ENCODE measurements at regions not wholly inside any gene's neighbourhood (a gene's known extent, or its start where the extent isn't known, plus 50 kb on each side); places are given as distances from the start of the nearest gene placed in this dataset.

GRCh38 chr6:132179955-132180354 lies 221.3 kb downstream of the MOXD1 start:
- Histone ChIP-seq H3K4me3 (replicated peaks in 1 of 2; ENCODE audit: low read depth in 1 of 2, low read length in 2 of 2) (no peak overlapping the region), H3K9me3 (ENCODE audit: control insufficient read depth in 1 of 2, insufficient read depth in 1 of 2, low read depth in 1 of 2, low read length in 2 of 2) (no peaks in the 10 kb centered on the region; a peak in 3 of 4 replicates), H3K36me3 (ENCODE audit: control insufficient read depth in 1 of 2, insufficient read depth in 2 of 2, low read length in 2 of 2) (no peaks in the 10 kb centered on the region), H3K9ac (ENCODE audit: low read length) (no peak overlapping the region), H3K4me2 (ENCODE audit: low read length) (no peak overlapping the region), H3K27ac (ENCODE audit: low read depth, low read length) (no peak overlapping the region), H2AFZ (ENCODE audit: low read depth, low read length, poor library complexity, severe bottlenecking) (no peak overlapping the region), H3K4me1 (ENCODE audit: control insufficient read depth in 1 of 2, insufficient read depth in 2 of 2, low read length in 2 of 2) (no peaks in the 10 kb centered on the region), H3K9me2 (ENCODE audit: insufficient read depth) (no peaks in the 10 kb centered on the region), H4K20me1 (ENCODE audit: insufficient read depth) (no peaks in the 10 kb centered on the region), H3K79me2 (ENCODE audit: insufficient read depth, low read length) (no peaks in the 10 kb centered on the region), H3K27me3 (ENCODE audit: insufficient read depth, low read length) (no peaks in the 10 kb centered on the region)
- ChIA-PET CTCF (interaction anchor here (0.7 kb wide), 1 partner anchor 38 kb away, joined by 3 read pairs; no protein-coding TSS in a partner anchor), RAD21 (ENCODE audit: low non-redundant PET in 1 of 2, low total read pairs in 2 of 2, uncharacterized antibody in 2 of 2, unreplicated experiment in 2 of 2) (no interaction called here), POLR2A (no interaction called here)
- no peak for ATAC-seq
- intact Hi-C loops (cut with micrococcal nuclease) = no loop called here
- no peak for DNase-seq (ENCODE audit: low read depth, low spot score)
- TF ChIP-seq EZH2 (IDR thresholded peaks at IDR 0.05) = no peak
- no peak for TF ChIP-seq ZFX (IDR thresholded peaks at IDR 0.05)
- TF ChIP-seq REST (IDR thresholded peaks at IDR 0.05; ENCODE audit: low read depth) = no peak
- no peak for TF ChIP-seq SP1 (IDR thresholded peaks at IDR 0.05; ENCODE audit: low read depth)
- no peak for TF ChIP-seq CEBPB (IDR thresholded peaks at IDR 0.05; ENCODE audit: low read depth)
- TF ChIP-seq POLR2AphosphoS5 (IDR thresholded peaks at IDR 0.05; ENCODE audit: low read depth, low read length) = no peak
- no peak for TF ChIP-seq EZH2phosphoT487 (IDR thresholded peaks at IDR 0.05; ENCODE audit: borderline replicate concordance)
- no peak for TF ChIP-seq ATF3 (IDR thresholded peaks at IDR 0.05)
- TF ChIP-seq TCF7L2 (IDR thresholded peaks at IDR 0.05; ENCODE audit: borderline replicate concordance, extremely low read depth, insufficient read depth, insufficient read length) = no peak
- TF ChIP-seq MAX (IDR thresholded peaks at IDR 0.05) = no peak
- no peak for TF ChIP-seq FOSL1 (IDR thresholded peaks at IDR 0.05; ENCODE audit: low read depth)
- no peak for TF ChIP-seq ZNF274 (IDR thresholded peaks at IDR 0.05; ENCODE audit: low read depth, low read length)
- no peak for TF ChIP-seq ELF1 (IDR thresholded peaks at IDR 0.05; ENCODE audit: borderline replicate concordance, low read depth)
- no TSS peak for BruUV-seq (replicated peaks)

All from HCT116 (cell line).